ENCODE measurements at regions not wholly inside any gene's neighbourhood (a gene's known extent, or its start where the extent isn't known, plus 50 kb on each side); places are given as distances from the start of the nearest gene placed in this dataset.

DNA sequence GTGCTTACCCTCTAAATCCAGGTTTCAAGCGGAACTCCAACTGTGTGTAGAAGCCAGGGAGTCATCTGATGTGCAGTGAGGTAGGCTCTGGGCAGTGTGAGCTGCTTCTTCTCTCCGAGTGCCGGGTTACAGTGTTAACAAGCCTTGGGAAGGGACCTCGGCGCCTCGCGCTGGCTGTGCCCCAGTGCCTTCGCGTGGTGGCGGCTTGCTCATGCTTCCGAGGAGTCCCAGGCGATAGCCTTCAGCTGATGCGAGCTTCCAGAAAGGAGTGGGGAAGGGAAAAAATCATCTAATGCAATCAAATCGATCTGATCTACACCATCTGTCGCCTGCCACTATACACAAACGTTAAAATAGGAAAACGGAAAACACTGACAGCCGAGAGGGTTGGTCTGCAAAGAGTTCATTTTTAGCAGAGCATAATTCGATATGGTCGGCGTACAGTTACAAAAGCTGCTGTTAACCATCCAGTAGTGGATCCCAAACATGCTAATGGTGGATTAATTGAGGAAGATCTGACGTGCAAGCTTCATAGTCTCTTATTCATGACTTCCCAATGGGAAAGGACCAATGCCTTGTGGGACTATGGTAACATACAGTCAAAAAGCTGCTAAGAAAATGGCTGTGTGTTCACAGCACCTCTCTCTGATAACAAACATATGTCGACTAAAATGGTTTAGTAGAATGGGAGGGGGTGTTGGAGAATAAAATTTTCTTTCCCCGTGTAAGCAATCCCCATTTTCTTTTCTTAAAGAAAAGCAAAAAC is 128.7 kb upstream of the DPYD start:
- no peak overlapping the region for H3K27ac ChIP-seq (ENCODE audit: low read length)
- CTCF ChIA-PET, result no interaction called here
- 0 out of 2 replicates have a peak, but pooled peaks cover 3% of the 10 kb centered on the region for H3K36me3 ChIP-seq (ENCODE audit: low read depth, low read length)
- no peaks in the 10 kb centered on the region for H3K79me2 ChIP-seq (ENCODE audit: low read length)
- POLR2A ChIA-PET (ENCODE audit: unreplicated experiment), result no interaction called here
- TF ChIP-seq, protein P1, sequence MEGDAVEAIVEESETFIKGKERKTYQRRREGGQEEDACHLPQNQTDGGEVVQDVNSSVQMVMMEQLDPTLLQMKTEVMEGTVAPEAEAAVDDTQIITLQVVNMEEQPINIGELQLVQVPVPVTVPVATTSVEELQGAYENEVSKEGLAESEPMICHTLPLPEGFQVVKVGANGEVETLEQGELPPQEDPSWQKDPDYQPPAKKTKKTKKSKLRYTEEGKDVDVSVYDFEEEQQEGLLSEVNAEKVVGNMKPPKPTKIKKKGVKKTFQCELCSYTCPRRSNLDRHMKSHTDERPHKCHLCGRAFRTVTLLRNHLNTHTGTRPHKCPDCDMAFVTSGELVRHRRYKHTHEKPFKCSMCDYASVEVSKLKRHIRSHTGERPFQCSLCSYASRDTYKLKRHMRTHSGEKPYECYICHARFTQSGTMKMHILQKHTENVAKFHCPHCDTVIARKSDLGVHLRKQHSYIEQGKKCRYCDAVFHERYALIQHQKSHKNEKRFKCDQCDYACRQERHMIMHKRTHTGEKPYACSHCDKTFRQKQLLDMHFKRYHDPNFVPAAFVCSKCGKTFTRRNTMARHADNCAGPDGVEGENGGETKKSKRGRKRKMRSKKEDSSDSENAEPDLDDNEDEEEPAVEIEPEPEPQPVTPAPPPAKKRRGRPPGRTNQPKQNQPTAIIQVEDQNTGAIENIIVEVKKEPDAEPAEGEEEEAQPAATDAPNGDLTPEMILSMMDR (conservative IDR thresholded peaks at IDR 0.05; ENCODE audit: low read depth, low read length), result no peak
- no peak for TF ChIP-seq EZH2 (IDR thresholded peaks at IDR 0.05; ENCODE audit: low read length, unreplicated experiment)
- no peak for TF ChIP-seq EZH2phosphoT487 (IDR thresholded peaks at IDR 0.05; ENCODE audit: borderline replicate concordance, low read length)
- H4K20me1 ChIP-seq (ENCODE audit: low read length), result no peaks in the 10 kb centered on the region
- no peaks in the 10 kb centered on the region for H3K27me3 ChIP-seq (ENCODE audit: low read length)
- no peak overlapping the region for H3K4me2 ChIP-seq (ENCODE audit: low read length)
- H3K4me3 ChIP-seq (ENCODE audit: low read length), result no peak overlapping the region
- ATAC-seq (no peak), DNase-seq (no peak)
- peaks cover 29% of the 10 kb centered on the region for H3K4me1 ChIP-seq (ENCODE audit: insufficient read depth, low read length)
- no peaks in the 10 kb centered on the region for H3F3A ChIP-seq (ENCODE audit: low read length, unreplicated experiment)
- H3K9me2 ChIP-seq (replicated peaks; ENCODE audit: low read length), result no peaks in the 10 kb centered on the region
- H3K9ac ChIP-seq (ENCODE audit: low read length), result no peak overlapping the region
- H3K9me3 ChIP-seq (ENCODE audit: low read length), result no peaks in the 10 kb centered on the region
- H2AFZ ChIP-seq (ENCODE audit: low read length), result no peak overlapping the region
- intact Hi-C loops (cut with micrococcal nuclease), result loop anchor here (2.0 to 10.0 kb wide), 7 partner anchors 63 to 1085 kb away; partner anchors contain the start of gene DPYD
- no TSS peak for BruUV-seq (replicated peaks)

DNA sequence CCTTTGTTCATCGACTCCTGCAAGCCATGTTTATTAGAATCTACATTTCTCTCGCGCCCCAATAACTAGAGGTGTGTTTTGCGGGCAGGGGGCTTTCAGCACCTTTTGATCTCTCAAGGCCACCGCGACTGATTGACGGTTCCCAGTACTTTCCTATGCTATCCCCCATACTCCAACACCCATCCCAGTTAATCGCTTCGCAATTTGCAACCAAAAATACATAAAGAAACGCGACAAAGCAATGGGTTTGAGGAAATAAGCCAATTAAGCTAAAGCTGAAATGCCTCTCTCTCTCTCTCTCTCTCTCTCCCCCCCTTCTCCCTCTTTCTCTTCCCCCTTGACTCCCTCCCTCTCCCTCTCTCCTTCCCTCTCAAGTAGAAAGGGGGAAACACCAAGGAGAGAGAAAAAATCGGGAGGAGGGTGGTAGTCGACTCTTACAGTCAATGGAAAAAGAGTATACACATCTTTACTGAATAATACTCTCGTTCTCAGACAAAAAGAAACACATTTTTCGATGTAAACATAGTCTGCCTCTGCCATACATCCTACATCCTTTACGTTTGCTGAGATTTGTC is 128.0 kb upstream of the DPYD start:
- no peaks in the 10 kb centered on the region for H3K79me2 ChIP-seq (ENCODE audit: low read length)
- POLR2A ChIA-PET (ENCODE audit: unreplicated experiment), result interaction anchor here (0.6 kb wide), 1 partner anchor 19 kb away, joined by 3 read pairs; no protein-coding TSS in a partner anchor
- TF ChIP-seq, protein P1 (conservative IDR thresholded peaks at IDR 0.05; ENCODE audit: low read depth, low read length), result no peak
- TF ChIP-seq EZH2 (IDR thresholded peaks at IDR 0.05; ENCODE audit: low read length, unreplicated experiment), result no peak
- no peak for TF ChIP-seq EZH2phosphoT487 (IDR thresholded peaks at IDR 0.05; ENCODE audit: borderline replicate concordance, low read length)
- no peak overlapping the region for H3K4me3 ChIP-seq (ENCODE audit: low read length)
- intact Hi-C loops (cut with micrococcal nuclease), result no loop called here
- no peaks in the 10 kb centered on the region for H4K20me1 ChIP-seq (ENCODE audit: low read length)
- no peak for ATAC-seq
- DNase-seq, result no peak
- no peak overlapping the region for H3K4me2 ChIP-seq (ENCODE audit: low read length)
- no peak overlapping the region for H3K27ac ChIP-seq (ENCODE audit: low read length)
- H3K9me2 ChIP-seq (replicated peaks; ENCODE audit: low read length), result no peaks in the 10 kb centered on the region
- peaks cover 24% of the 10 kb centered on the region for H3K4me1 ChIP-seq (ENCODE audit: insufficient read depth, low read length)
- H3F3A ChIP-seq (ENCODE audit: low read length, unreplicated experiment), result no peaks in the 10 kb centered on the region
- H2AFZ ChIP-seq (ENCODE audit: low read length), result no peak overlapping the region
- 0 out of 2 replicates have a peak, but pooled peaks cover 3% of the 10 kb centered on the region for H3K36me3 ChIP-seq (ENCODE audit: low read depth, low read length)
- no peaks in the 10 kb centered on the region for H3K9me3 ChIP-seq (ENCODE audit: low read length)
- BruUV-seq (replicated peaks), result no TSS peak
- CTCF ChIA-PET, result interaction anchor here (1.1 kb wide), 1 partner anchor 419 kb away, joined by 5 read pairs; no protein-coding TSS in a partner anchor
- no peak overlapping the region for H3K9ac ChIP-seq (ENCODE audit: low read length)
- H3K27me3 ChIP-seq (ENCODE audit: low read length), result no peaks in the 10 kb centered on the region
